Natural killer cell (primary cell): ENCODE measurements at regions not wholly inside any gene's neighbourhood (a gene's known extent, or its start where the extent isn't known, plus 50 kb on each side); places are given as distances from the start of the nearest gene placed in this dataset.

Experiments
- ATAC-seq, 3 donors: fragments of 150-1000 bp in 2 of 3; fragments of 200-7000 bp in 1 of 3; cut with Tn5 transposase; 1 replicate in 1 of 3; 2 replicates in 2 of 3; pipeline ENCODE4 v1.10.0; 2021; ENCODE audit warnings: mild to moderate bottlenecking in 2 of 3, moderate library complexity in 2 of 3
- DNase-seq, 2 donors: peaks; one replicate each; pipeline versions ENCODE4 v3.0.0 to v3.0.0-alpha.2; 2013 to 2021; ENCODE audit warnings: mixed read lengths in 1 of 2
- H3K27ac ChIP-seq: one replicate; pipeline ENCODE4 v1.5.1; 2013; ENCODE audit warnings: mild to moderate bottlenecking, low read length
- H3K27me3 ChIP-seq: one replicate; pipeline ENCODE4 v1.6.1; 2013; ENCODE audit warnings: low read length; ENCODE audit not compliant: control insufficient read depth, insufficient read depth
- H3K36me3 ChIP-seq: one replicate; pipeline ENCODE4 v1.6.1; 2013; ENCODE audit warnings: low read length; ENCODE audit not compliant: control insufficient read depth, insufficient read depth
- H3K4me1 ChIP-seq: one replicate; pipeline ENCODE4 v1.6.1; 2013; ENCODE audit warnings: low read length; ENCODE audit not compliant: control insufficient read depth, insufficient read depth
- H3K4me3 ChIP-seq: one replicate; pipeline ENCODE4 v1.5.1; 2013; ENCODE audit warnings: low read length
- H3K9me3 ChIP-seq: one replicate; pipeline ENCODE4 v1.6.1; 2013; ENCODE audit warnings: low read length; ENCODE audit not compliant: control insufficient read depth, insufficient read depth
- H3K27ac Mint-ChIP-seq, 2 donors: one replicate each; pipeline ENCODE4 v1.8.0; 2022; ENCODE audit warnings: mild to moderate bottlenecking in 2 of 2, mixed read lengths in 2 of 2, moderate library complexity in 1 of 2
- H3K27me3 Mint-ChIP-seq, 2 donors: one replicate each; pipeline ENCODE4 v1.8.0; 2022; ENCODE audit warnings: low read depth in 2 of 2, mixed read lengths in 2 of 2
- H3K36me3 Mint-ChIP-seq: one replicate; pipeline ENCODE4 v1.8.0; 2022; ENCODE audit warnings: mixed read lengths
- H3K4me1 Mint-ChIP-seq, 2 donors: one replicate each; pipeline ENCODE4 v1.8.0; 2022; ENCODE audit warnings: mixed read lengths in 2 of 2
- H3K4me3 Mint-ChIP-seq: one replicate; pipeline ENCODE4 v1.8.0; 2022; ENCODE audit warnings: mild to moderate bottlenecking, moderate library complexity, mixed read lengths
- H3K9me3 Mint-ChIP-seq, 2 donors: one replicate each; pipeline ENCODE4 v1.8.0; 2022; ENCODE audit warnings: mixed read lengths in 2 of 2
- CTCF ChIP-seq: fragments of 200-600 bp; IDR thresholded peaks from one replicate; pipeline ENCODE4 v1.8.0; 2022; ENCODE audit warnings: antibody characterized with exemption
- WGBS: methylation state at CpG from one replicate; pipeline ENCODE4 v1.1.7; 2013; ENCODE audit warnings: missing lambda C conversion rate; ENCODE audit not compliant: insufficient coverage; 5-methylcytosine and 5-hydroxymethylcytosine counted together
- intact Hi-C: fragments of 100-400 bp; cut with micrococcal nuclease; formaldehyde crosslinking; loops from one replicate; pipeline ENCODE4 v1.14.2; 2022

DNA sequence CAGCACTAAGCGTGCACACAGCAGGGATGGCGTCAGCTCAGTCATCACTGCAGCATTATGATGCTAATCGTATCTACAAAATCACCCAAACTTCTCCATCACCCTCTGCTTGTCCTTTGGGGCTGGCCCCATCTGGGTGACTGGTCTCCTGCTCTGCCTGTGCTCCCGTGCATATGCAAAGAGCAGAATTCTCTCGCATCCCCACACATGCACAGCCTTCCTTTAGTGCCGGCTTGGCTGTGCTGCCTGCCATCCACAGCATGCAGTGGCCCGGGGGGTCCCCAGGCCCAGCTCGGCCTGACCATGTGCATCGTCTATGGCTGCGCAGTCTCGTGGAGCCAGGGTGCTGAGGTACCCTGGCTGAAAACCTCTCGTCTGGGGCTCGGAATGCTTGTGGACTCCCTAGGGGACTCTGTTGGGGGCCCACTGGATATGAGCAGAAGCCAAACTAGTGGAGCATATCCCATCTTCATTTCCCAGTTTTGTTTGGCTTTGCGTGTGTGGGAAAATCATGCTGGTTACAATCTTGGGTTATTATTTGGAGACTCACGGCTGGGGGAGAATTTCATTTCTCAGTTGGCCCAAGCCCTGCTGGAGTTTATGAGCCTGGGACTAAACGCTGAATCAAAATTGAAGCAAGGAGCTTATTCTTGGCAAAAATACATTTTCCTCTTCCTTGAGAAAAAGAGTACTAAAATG, 70.9 kb upstream of the HS6ST1 start:
- Mint-ChIP-seq H3K9me3 (no peaks in the 10 kb centered on the region), H3K27ac (no peak overlapping the region)
- intact Hi-C loops = no loop called here

DNA sequence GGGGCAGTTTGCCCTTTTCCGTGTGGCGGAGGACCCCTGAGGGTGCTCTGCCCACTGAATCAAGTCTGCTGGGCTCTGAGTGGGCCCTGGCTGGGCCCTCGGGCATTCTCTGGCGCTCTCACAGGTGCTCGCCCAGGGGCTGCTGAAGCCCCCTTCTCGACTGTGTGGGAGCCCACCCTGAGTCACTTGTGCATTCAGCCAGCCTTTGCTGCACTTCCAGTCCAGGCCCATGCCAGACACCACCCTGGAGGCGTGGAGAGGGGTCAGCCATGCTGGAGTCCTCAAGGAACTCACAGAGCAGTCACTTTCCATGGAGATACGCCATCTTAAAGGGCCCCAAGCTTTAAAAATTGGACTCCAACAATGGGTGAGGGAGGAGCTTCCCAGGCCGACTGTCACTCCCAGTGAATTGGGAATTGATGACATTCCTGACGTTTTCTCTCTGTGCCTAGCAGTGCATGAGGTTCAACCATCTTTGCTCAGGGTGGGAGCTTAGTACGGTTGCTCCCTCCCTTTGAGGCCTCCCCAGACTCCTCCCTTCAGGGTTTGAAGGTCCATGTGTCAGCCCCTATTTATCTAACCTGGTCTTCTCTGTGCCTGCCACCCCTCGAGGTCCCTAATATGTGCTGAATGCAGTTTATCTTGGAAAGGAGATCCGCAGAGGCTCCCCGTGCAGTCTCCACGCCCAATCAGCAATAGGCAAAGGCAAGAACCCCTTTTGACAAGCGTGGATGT, 71.8 kb upstream of the HS6ST1 start:
- H3K9me3 ChIP-seq = no peaks in the 10 kb centered on the region
- Mint-ChIP-seq H3K27ac (no peak overlapping the region), H3K4me1 (no peaks in the 10 kb centered on the region), H3K9me3 (no peaks in the 10 kb centered on the region), H3K36me3 (no peaks in the 10 kb centered on the region), H3K27me3 (peaks cover 0 to 4% of the 10 kb centered on the region in 2 donors), H3K4me3 (no peak overlapping the region)
- ATAC-seq (no peak), DNase-seq (no peak)
- TF ChIP-seq CTCF = no peak
- no peaks in the 10 kb centered on the region for H3K4me1 ChIP-seq
- no peaks in the 10 kb centered on the region for H3K27me3 ChIP-seq
- no peaks in the 10 kb centered on the region for H3K36me3 ChIP-seq
- no peak overlapping the region for H3K4me3 ChIP-seq
- intact Hi-C loops = no loop called here
- no peak overlapping the region for H3K27ac ChIP-seq
- WGBS = 90% methylated on average over 16 of the region's 16 CpGs

More for the DNA sequence above, 70.9 kb upstream of the HS6ST1 start:
- H3K27ac ChIP-seq = no peak overlapping the region
- no peaks in the 10 kb centered on the region for H3K4me1 Mint-ChIP-seq
- no peak for TF ChIP-seq CTCF
- 89% methylated on average over 16 of the region's 16 CpGs for WGBS
- peaks cover 0 to 4% of the 10 kb centered on the region in 2 donors for H3K27me3 Mint-ChIP-seq
- no peaks in the 10 kb centered on the region for H3K36me3 ChIP-seq
- no peaks in the 10 kb centered on the region for H3K27me3 ChIP-seq
- H3K9me3 ChIP-seq = no peaks in the 10 kb centered on the region
- DNase-seq (no peak), ATAC-seq (peak in 1 of 3 donors; percentile 17)
- H3K4me3 ChIP-seq = no peak overlapping the region
- no peaks in the 10 kb centered on the region for H3K36me3 Mint-ChIP-seq
- H3K4me3 Mint-ChIP-seq = no peak overlapping the region
- H3K4me1 ChIP-seq = no peaks in the 10 kb centered on the region

DNA sequence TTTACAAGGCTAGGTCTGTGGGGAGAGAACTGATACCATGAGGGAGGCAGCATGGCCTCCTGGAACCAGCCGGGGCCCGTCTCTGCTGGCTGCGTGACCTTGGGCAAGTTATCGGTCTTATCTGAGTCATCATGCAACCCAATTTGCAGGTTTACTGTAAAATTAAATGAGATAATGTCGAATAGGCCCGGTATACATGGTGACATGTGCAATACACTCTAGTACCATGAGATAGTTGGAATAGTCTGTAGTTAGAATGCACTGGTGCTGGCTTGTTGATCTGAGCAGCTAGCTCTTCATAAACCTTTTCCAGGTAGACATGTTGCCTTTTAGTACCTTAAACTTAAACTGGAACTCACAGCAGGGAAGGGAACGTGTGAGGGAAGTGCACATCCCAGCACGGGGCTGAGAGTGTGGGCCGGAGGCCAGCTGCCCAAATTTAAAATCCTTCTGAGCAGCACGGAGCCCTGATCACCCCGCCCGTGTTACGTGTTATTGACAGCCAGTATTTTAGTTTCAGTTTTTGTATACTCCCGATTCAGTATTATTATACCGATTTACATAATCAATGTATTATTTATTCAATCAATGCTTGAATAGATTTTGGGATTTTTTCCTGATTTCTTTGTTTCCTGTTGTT, 72.4 kb upstream of the HS6ST1 start:
- no peak overlapping the region for H3K27ac Mint-ChIP-seq
- DNase-seq (no peak), ATAC-seq (no peak)
- H3K27ac ChIP-seq = no peak overlapping the region
- TF ChIP-seq CTCF = no peak
- no peak overlapping the region for H3K4me3 Mint-ChIP-seq
- WGBS = 94% methylated on average over 13 of the region's 15 CpGs
- peaks cover 0 to 4% of the 10 kb centered on the region in 2 donors for H3K27me3 Mint-ChIP-seq
- H3K4me1 ChIP-seq = no peaks in the 10 kb centered on the region
- no peaks in the 10 kb centered on the region for H3K9me3 Mint-ChIP-seq
- H3K4me1 Mint-ChIP-seq = no peaks in the 10 kb centered on the region
- H3K36me3 ChIP-seq = no peaks in the 10 kb centered on the region
- intact Hi-C loops = no loop called here
- H3K4me3 ChIP-seq = no peak overlapping the region
- no peaks in the 10 kb centered on the region for H3K36me3 Mint-ChIP-seq
- no peaks in the 10 kb centered on the region for H3K27me3 ChIP-seq
- no peaks in the 10 kb centered on the region for H3K9me3 ChIP-seq
